GM12874 (cell line): ENCODE measurements at regions not wholly inside any gene's neighbourhood (a gene's known extent, or its start where the extent isn't known, plus 50 kb on each side); places are given as distances from the start of the nearest gene placed in this dataset.

Experiments used
- TF ChIP-seq, protein P1 (sequence below): IDR thresholded peaks from 2 replicates; pipeline ENCODE4 v1.5.1; 2011; ENCODE audit warnings: low read depth, mild to moderate bottlenecking, control low read depth, low read length, moderate library complexity; ENCODE audit not compliant: insufficient read depth

DNA sequence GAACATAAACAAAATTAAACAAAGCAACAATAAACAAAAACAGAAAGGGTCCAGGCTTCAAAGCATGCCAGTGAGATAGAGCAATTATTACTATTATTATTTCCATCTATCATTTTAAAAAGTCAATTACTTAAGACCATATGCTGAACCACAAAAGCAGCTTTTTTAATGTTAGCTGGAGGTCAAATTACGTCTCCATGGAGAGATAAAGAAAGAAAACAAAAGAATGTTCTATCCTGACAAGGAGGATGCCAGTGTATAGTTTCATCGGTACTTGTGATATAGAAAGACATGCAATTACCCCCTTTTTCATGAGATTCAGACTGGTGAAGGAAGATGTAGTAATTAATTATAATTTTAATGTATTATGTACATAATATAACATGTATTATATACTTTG, 81.6 kb upstream of the DCN start:
- TF ChIP-seq, protein P1, sequence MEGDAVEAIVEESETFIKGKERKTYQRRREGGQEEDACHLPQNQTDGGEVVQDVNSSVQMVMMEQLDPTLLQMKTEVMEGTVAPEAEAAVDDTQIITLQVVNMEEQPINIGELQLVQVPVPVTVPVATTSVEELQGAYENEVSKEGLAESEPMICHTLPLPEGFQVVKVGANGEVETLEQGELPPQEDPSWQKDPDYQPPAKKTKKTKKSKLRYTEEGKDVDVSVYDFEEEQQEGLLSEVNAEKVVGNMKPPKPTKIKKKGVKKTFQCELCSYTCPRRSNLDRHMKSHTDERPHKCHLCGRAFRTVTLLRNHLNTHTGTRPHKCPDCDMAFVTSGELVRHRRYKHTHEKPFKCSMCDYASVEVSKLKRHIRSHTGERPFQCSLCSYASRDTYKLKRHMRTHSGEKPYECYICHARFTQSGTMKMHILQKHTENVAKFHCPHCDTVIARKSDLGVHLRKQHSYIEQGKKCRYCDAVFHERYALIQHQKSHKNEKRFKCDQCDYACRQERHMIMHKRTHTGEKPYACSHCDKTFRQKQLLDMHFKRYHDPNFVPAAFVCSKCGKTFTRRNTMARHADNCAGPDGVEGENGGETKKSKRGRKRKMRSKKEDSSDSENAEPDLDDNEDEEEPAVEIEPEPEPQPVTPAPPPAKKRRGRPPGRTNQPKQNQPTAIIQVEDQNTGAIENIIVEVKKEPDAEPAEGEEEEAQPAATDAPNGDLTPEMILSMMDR = no peak

GRCh38 chr12:91261820-91262676, 79.4 kb upstream of the DCN start:
- TF ChIP-seq, protein P1 = no peak

- TF ChIP-seq, protein P1 = no peak
Observed at GRCh38 chr12:91256411-91256810, 73.8 kb upstream of the DCN start.

- TF ChIP-seq, protein P1 = no peak
Observed at GRCh38 chr12:91252341-91252740, 69.7 kb upstream of the DCN start.

- TF ChIP-seq, protein P1 = no peak
Observed at GRCh38 chr12:91250273-91250665, 67.7 kb upstream of the DCN start.

DNA sequence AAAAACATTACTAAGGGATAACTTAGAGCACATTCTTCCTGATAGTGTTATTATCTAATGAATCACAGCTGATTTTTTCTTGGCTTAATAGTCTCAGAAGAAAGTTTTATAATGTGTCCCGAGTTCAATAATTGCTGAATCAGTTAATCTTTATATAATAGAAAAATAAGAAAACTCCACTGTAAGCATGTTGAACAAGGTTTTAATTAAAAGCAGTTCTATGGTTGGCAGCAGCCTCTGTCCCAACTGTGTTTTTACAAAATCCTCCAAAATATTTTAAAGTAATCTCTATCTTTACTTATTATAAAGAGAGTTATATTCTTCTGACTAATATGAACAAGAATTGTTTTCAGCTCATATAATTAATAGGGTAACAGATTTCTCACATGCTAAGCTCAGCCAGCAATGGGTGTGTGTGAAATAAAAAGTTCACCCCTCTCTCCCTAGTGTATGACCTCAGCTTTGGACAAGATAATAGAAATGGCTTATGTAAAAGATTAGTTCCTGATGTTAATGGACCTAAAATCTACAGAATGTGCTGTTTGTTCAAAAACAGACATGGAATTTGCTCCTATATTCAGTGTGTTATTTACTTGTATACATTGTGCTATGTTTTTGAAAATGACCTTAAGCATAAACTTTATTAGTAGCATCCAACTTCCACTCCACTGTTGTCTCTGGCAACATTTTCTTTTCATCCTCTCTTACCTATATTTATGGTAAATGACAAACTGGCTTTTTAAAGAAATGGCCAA, 67.1 kb upstream of the DCN start:
- TF ChIP-seq, protein P1 = no peak

- TF ChIP-seq, protein P1 = no peak
Observed at GRCh38 chr12:91249054-91249453, 66.4 kb upstream of the DCN start.
